ENCODE measurements at regions not wholly inside any gene's neighbourhood (a gene's known extent, or its start where the extent isn't known, plus 50 kb on each side); places are given as distances from the start of the nearest gene placed in this dataset.

DNA sequence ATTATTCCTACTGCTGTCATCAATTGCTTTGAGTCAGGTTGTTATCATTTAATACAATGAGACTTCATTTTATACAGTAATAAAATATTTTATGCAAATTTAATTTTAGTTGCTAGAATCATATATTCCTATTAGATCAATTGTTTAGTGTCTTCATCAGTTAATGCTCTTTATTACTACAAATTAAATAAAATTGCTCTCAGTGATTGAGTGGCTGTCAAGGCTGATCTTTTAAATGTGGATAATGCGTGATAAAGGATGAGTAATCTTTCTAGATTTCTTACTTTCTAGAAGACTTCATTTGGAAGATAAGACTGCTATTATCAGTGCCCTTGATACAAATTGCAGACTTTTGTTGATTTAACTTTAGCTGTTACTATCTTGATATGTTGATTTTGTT lies 59.6 kb upstream of the CDH2 start:
- TF ChIP-seq, protein P1, sequence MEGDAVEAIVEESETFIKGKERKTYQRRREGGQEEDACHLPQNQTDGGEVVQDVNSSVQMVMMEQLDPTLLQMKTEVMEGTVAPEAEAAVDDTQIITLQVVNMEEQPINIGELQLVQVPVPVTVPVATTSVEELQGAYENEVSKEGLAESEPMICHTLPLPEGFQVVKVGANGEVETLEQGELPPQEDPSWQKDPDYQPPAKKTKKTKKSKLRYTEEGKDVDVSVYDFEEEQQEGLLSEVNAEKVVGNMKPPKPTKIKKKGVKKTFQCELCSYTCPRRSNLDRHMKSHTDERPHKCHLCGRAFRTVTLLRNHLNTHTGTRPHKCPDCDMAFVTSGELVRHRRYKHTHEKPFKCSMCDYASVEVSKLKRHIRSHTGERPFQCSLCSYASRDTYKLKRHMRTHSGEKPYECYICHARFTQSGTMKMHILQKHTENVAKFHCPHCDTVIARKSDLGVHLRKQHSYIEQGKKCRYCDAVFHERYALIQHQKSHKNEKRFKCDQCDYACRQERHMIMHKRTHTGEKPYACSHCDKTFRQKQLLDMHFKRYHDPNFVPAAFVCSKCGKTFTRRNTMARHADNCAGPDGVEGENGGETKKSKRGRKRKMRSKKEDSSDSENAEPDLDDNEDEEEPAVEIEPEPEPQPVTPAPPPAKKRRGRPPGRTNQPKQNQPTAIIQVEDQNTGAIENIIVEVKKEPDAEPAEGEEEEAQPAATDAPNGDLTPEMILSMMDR (IDR thresholded peaks at IDR 0.05), result no peak
- TF ChIP-seq POLR2AphosphoS5 (IDR thresholded peaks at IDR 0.05; ENCODE audit: low read depth, low read length) (no peak), SIN3A (IDR thresholded peaks at IDR 0.05; ENCODE audit: borderline replicate concordance, insufficient read depth, low read depth, low read length) (no peak), TCF7L2 (IDR thresholded peaks at IDR 0.05; ENCODE audit: low read depth, low read length) (no peak)
- TF ChIP-seq, protein P2, sequence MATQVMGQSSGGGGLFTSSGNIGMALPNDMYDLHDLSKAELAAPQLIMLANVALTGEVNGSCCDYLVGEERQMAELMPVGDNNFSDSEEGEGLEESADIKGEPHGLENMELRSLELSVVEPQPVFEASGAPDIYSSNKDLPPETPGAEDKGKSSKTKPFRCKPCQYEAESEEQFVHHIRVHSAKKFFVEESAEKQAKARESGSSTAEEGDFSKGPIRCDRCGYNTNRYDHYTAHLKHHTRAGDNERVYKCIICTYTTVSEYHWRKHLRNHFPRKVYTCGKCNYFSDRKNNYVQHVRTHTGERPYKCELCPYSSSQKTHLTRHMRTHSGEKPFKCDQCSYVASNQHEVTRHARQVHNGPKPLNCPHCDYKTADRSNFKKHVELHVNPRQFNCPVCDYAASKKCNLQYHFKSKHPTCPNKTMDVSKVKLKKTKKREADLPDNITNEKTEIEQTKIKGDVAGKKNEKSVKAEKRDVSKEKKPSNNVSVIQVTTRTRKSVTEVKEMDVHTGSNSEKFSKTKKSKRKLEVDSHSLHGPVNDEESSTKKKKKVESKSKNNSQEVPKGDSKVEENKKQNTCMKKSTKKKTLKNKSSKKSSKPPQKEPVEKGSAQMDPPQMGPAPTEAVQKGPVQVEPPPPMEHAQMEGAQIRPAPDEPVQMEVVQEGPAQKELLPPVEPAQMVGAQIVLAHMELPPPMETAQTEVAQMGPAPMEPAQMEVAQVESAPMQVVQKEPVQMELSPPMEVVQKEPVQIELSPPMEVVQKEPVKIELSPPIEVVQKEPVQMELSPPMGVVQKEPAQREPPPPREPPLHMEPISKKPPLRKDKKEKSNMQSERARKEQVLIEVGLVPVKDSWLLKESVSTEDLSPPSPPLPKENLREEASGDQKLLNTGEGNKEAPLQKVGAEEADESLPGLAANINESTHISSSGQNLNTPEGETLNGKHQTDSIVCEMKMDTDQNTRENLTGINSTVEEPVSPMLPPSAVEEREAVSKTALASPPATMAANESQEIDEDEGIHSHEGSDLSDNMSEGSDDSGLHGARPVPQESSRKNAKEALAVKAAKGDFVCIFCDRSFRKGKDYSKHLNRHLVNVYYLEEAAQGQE (IDR thresholded peaks at IDR 0.05; ENCODE audit: insufficient read depth in 1 of 2, low read depth in 2 of 2, low read length in 1 of 2), result no peak

All from Panc1 (cell line).